ENCODE measurements at regions not wholly inside any gene's neighbourhood (a gene's known extent, or its start where the extent isn't known, plus 50 kb on each side); places are given as distances from the start of the nearest gene placed in this dataset.

DNA sequence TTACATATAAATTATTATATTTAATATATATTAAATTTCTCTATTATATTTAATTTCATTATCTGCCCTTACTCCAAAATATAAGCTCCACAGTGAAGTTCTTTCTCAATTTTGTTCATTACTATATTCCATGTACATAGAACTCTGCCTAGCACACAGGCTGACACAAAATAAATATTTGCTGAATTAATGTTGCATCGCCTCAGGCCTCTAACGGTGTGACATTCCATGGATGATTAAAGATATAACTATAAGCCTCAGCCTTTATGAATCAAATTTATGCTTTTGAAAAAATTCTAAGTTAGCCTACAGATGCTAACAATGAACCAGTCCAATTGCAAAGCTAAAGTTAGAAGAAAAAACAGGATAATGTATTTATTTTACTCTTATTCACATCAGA is 1337.2 kb upstream of the NRXN1 start:
- TF ChIP-seq, protein P1, sequence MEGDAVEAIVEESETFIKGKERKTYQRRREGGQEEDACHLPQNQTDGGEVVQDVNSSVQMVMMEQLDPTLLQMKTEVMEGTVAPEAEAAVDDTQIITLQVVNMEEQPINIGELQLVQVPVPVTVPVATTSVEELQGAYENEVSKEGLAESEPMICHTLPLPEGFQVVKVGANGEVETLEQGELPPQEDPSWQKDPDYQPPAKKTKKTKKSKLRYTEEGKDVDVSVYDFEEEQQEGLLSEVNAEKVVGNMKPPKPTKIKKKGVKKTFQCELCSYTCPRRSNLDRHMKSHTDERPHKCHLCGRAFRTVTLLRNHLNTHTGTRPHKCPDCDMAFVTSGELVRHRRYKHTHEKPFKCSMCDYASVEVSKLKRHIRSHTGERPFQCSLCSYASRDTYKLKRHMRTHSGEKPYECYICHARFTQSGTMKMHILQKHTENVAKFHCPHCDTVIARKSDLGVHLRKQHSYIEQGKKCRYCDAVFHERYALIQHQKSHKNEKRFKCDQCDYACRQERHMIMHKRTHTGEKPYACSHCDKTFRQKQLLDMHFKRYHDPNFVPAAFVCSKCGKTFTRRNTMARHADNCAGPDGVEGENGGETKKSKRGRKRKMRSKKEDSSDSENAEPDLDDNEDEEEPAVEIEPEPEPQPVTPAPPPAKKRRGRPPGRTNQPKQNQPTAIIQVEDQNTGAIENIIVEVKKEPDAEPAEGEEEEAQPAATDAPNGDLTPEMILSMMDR (conservative IDR thresholded peaks at IDR 0.05; ENCODE audit: low read depth, low read length) = no peak
- no peak for TF ChIP-seq EZH2 (IDR thresholded peaks at IDR 0.05; ENCODE audit: borderline replicate concordance, low read depth, low read length, poor library complexity, severe bottlenecking)
